Activated T-cell treated with anti-CD3 and anti-CD28 coated beads for 4 hours (primary cell): ENCODE measurements at regions not wholly inside any gene's neighbourhood (a gene's known extent, or its start where the extent isn't known, plus 50 kb on each side); places are given as distances from the start of the nearest gene placed in this dataset.
"Not testable (repeated sequence)": the region's sequence is repeated elsewhere in the genome, so short reads cannot be mapped to it uniquely, and the experiment has no call there.

Source experiments
- DNase-seq: peaks from one replicate; pipeline ENCODE4 v3.0.0-alpha.2; 2020

GRCh38 chr19:27746691-27747380, 1466.1 kb downstream of the UQCRFS1 start:
- no peak for DNase-seq

DNA sequence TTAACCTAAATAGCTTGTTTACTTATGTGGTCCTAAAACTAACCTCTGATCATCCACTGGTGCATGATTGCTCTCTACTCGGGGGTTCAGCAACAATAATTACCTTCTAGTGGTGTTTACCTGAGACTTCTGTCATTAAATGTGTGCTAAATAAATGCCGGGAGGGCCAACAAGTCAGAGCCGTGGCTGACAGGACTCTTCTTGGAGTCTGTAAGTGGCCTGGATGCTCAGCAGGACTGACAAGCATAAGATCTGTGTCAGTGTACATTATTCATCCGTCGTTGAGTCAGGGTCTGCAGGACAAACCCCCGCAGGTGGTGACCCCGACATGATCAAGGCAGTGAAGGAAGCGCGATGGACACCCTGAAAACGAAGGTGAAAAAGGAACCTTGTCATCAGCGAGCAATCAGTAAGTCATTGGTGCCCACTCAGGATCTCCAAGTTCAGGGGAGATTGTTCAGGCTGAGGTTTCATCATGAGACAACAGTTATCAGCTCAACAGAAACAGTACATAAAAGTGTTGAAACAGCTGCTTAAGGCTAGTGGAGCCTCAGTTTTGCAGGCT, 1466.9 kb downstream of the UQCRFS1 start:
- no peak for DNase-seq

- DNase-seq: no peak
Measured at GRCh38 chr19:27744926-27745768, 1467.8 kb downstream of the UQCRFS1 start.

DNA sequence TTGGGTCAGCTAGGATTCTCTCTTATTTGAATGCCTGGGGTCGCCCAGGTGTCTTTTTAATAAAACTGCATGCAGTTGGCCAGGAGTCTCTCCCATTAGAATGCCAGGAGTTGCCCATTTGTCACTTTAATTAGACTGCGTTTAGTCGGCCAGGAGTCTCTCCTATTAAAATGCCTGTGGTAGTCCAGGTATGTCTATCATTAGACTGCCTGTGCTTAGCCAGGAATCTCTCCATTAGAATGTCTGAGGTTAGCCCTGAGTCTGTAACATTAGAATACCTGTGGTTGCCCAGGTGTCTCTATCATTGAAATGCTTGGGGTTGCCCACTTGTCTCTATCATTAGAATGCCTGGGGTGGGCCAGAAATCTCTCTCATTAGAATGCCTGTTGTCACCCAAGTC, 1470.9 kb downstream of the UQCRFS1 start:
- DNase-seq: no peak

- no peak for DNase-seq
Measured at GRCh38 chr19:27741236-27741635, 1471.7 kb downstream of the UQCRFS1 start.

GRCh38 chr19:27740396-27740795, 1472.6 kb downstream of the UQCRFS1 start:
- DNase-seq: no peak

GRCh38 chr19:27738569-27739193, 1474.3 kb downstream of the UQCRFS1 start:
- no peak for DNase-seq

- no peak for DNase-seq
Measured at GRCh38 chr19:27736225-27736624, 1476.7 kb downstream of the UQCRFS1 start.

GRCh38 chr19:27735314-27735713, 1477.6 kb downstream of the UQCRFS1 start:
- DNase-seq: no peak

GRCh38 chr19:27734496-27735220, 1478.3 kb downstream of the UQCRFS1 start:
- DNase-seq: no peak

GRCh38 chr19:27733551-27734266, 1479.2 kb downstream of the UQCRFS1 start:
- no peak for DNase-seq

DNA sequence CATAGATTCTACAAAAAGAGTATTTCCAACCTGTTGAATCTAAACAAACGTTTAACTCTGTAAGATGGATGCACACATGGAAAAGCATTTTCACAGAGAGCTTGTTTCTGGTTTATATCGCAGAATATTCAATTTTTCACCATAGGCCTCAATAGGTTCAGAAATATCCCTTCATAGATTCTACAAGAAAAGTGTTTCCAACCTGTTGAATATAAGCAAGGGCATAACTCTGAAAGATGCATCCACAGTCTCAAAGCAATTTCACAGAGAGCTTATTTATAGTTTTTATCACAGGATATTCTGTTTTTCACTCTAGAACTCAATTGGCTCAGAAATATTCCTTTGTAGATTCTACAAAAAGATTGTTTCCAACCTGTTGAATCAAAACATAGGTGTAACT, 1483.6 kb downstream of the UQCRFS1 start:
- no peak for DNase-seq

DNA sequence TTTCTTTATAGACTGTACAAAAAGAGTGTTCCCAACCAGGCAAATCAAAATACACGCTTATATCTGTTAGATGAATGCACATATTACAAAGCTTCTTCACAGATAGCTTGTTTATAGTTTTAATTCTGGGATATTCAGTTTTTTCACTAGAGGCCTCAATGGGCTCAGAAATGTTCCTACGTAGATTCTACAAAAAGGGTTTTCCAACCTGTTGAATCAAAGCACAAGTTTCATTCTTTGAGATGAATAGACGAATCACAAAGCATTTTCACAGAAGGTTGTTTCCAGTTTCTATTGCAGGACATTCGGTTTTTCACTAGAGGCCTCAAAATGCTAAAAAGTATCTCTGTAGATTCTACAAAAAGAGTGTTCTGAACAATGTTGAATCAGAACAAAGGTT, 1490.3 kb downstream of the UQCRFS1 start:
- DNase-seq: no peak

DNA sequence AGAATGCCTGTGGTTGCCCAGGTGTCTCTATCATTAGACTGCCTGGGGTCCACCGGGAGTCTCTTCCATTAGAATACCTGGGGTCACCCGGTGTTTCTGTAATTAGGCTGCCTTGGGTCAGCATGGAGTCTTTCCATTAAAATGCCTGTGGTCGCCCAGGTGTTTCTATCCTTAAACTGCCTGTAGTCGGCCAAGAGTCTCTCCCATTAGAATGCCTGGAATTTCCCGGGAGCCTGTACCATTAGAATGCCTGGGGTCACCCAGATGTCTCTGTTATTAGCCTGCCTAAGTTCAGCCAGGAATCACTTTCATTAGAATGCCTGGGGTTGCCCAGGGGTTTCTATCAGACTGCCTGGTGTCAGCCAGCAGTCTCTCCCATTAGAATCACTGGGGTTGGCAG, 1492.8 kb downstream of the UQCRFS1 start:
- DNase-seq: no peak

DNA sequence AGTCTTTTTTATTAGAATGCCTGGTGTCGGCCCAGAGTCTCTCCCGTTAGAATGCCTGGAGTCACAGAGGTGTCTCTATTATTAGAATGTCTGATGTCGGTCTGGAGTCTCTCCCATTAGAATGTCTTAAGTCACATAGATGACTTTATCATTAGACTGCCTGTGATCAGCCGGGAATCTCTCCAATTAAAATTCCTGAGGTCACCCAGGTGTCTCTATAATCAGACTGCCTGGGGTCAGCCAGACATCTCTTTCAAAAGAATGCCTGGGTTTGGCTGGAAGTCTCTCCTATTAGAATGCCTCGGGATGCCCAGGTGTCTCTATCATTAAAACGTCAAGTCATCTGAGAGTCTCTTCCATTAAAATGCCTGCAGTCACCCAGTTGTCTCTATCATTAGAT, 1493.9 kb downstream of the UQCRFS1 start:
- DNase-seq: no peak

- no peak for DNase-seq
Measured at GRCh38 chr19:27718234-27718633, 1494.7 kb downstream of the UQCRFS1 start.

DNA sequence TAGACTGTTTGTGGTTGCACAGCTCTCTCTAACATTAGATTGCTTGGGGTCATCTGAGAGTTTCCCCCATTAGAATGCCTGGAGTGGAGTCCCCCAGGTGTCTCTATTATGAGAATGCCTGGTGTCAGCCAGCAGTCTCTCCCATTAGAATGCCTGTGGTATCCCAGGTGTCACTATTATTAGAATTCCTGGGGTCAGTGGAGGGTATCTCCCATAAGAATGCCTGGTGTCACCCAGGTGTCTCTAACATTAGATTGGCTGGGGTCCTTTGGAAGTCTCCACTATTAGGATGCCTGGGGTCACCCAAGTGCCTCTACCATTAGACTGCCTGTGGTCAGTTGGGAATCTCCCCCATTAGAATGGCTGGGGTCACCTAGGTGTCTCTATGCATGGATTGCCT, 1495.1 kb downstream of the UQCRFS1 start:
- no peak for DNase-seq

GRCh38 chr19:27716922-27717321, 1496.0 kb downstream of the UQCRFS1 start:
- DNase-seq: no peak

- DNase-seq: no peak
Measured at GRCh38 chr19:27714857-27715256, 1498.1 kb downstream of the UQCRFS1 start.

DNA sequence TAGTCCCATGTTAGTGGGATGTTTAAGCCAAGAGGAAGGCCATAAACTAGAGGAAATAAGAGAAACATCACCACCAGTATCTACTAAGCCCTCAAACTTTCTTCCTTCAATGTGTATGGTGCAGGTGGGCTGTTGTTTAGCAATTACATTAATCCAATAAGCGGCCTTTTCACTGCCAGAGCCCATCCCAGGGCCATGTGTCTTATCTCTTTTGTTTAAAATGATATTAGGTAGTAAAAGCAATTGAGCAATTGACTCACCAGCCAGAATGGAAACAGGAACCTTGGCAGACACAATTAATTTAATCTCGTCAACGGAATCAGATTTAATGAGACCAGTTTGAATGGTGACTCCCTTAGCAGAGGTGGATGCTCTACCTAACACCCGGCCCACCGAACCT, 1503.5 kb downstream of the UQCRFS1 start:
- no peak for DNase-seq

GRCh38 chr19:27708986-27709385, 1504.0 kb downstream of the UQCRFS1 start:
- DNase-seq: not testable (repeated sequence)

DNA sequence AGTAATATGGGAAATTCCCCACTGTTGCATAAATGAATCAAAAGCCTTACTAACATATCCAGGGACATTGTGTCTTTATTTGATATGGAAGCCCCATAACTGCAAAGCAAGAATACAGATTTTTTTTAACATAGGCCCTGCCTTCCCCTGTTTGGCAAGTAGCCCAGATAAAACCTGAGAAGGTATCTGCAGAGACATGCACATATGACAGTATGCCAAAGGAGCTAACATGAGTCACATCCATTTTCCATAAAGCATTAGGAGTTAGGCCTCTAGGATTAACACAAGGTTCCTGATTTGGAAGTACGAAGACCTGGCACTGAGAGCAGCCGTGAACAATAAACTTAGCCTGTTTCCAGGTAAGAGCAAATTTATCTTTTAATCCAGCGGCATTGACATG, 1505.9 kb downstream of the UQCRFS1 start:
- not testable (repeated sequence) for DNase-seq
